HFFc6 (cell line): ENCODE measurements at regions not wholly inside any gene's neighbourhood (a gene's known extent, or its start where the extent isn't known, plus 50 kb on each side); places are given as distances from the start of the nearest gene placed in this dataset.

Experiments
- DNase-seq: peaks from one replicate; pipeline ENCODE4 v3.0.0-alpha.2; 2018
- H3K27ac Mint-ChIP-seq: 2 replicates; pipeline ENCODE4 v1.8.0; 2020; ENCODE audit warnings: mild to moderate bottlenecking, mixed read lengths
- H3K27me3 Mint-ChIP-seq: 2 replicates; pipeline ENCODE4 v1.8.0; 2021; ENCODE audit warnings: mild to moderate bottlenecking, moderate library complexity, mixed read lengths; ENCODE audit not compliant: insufficient read depth
- H3K36me3 Mint-ChIP-seq: 2 replicates; pipeline ENCODE4 v1.8.0; 2021; ENCODE audit warnings: low read depth, mixed read lengths
- H3K4me1 Mint-ChIP-seq: 2 replicates; pipeline ENCODE4 v1.8.0; 2020; ENCODE audit warnings: low read depth, mixed read lengths
- H3K4me3 Mint-ChIP-seq: 2 replicates; pipeline ENCODE4 v1.8.0; 2020; ENCODE audit warnings: mild to moderate bottlenecking, moderate library complexity, mixed read lengths
- H3K9me3 Mint-ChIP-seq: 2 replicates; pipeline ENCODE4 v1.8.0; 2020; ENCODE audit warnings: mild to moderate bottlenecking, mixed read lengths
- CTCF ChIP-seq: fragments of 200-600 bp; sonication (generic); IDR thresholded peaks from 2 replicates; pipeline ENCODE4 v1.5.0; 2021; ENCODE audit warnings: antibody characterized with exemption, mild to moderate bottlenecking

DNA sequence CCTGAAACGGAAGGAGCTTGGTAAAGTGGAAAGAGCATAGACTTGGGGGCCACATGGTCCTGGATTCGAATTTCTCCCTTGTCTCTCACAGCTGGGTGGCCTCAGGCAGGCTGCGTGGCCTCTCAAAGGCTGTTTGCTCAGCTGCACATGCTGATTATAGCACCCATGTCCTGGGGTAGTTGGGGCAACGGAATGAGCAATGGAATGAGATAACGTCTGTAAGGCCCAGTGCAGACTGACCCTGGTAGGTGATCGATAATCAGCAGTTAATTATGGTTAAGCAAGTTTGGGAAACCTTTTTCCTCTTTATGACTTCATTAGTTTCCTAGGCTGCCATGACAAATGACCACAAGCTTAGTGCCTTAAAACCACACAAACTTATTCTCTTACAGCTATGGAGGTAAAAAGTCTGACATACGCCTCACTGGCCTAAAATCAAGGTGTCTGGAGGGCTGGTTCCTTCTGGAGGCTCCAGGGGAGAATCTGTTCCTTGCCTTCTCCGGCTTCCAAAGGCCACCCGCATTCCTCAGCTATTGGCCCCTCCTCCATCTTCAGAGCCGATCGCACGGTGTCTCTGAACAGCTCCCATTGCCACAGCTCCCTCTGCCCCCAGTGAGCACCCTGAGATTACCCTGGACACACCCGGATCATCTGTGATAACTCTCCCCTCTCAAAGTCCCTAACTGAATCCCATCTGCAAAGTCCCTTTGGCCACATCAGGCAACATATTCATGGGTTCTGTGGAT is 294.9 kb upstream of the FOXF1 start:
- TF ChIP-seq CTCF = no peak
- H3K27ac Mint-ChIP-seq = no peak overlapping the region

GRCh38 chr16:86215979-86216585 is 294.2 kb upstream of the FOXF1 start:
- no peak for DNase-seq
- no peaks in the 10 kb centered on the region; the same call in 1 of the 2 replicates for H3K9me3 Mint-ChIP-seq
- peaks cover 15% of the 10 kb centered on the region for H3K4me1 Mint-ChIP-seq
- no peak for TF ChIP-seq CTCF
- H3K27me3 Mint-ChIP-seq = peaks cover 11% of the 10 kb centered on the region
- no peak overlapping the region for H3K4me3 Mint-ChIP-seq
- H3K27ac Mint-ChIP-seq = no peak overlapping the region
- peaks cover 5% of the 10 kb centered on the region; the same call in 1 of the 2 replicates for H3K36me3 Mint-ChIP-seq

More for the DNA sequence above, 294.9 kb upstream of the FOXF1 start:
- H3K4me1 Mint-ChIP-seq = peaks cover 15% of the 10 kb centered on the region
- H3K4me3 Mint-ChIP-seq = no peak overlapping the region
- no peaks in the 10 kb centered on the region; the same call in 1 of the 2 replicates for H3K9me3 Mint-ChIP-seq
- H3K27me3 Mint-ChIP-seq = peaks cover 12% of the 10 kb centered on the region
- no peaks in the 10 kb centered on the region for H3K36me3 Mint-ChIP-seq
- no peak for DNase-seq

GRCh38 chr16:86216591-86216990 is 293.7 kb upstream of the FOXF1 start:
- Mint-ChIP-seq H3K27me3 (peaks cover 11% of the 10 kb centered on the region), H3K27ac (no peak overlapping the region), H3K4me1 (peaks cover 15% of the 10 kb centered on the region), H3K9me3 (no peaks in the 10 kb centered on the region; the same call in 1 of the 2 replicates), H3K4me3 (no peak overlapping the region), H3K36me3 (peaks cover 5% of the 10 kb centered on the region; the same call in 1 of the 2 replicates)
- no peak for DNase-seq
- TF ChIP-seq CTCF = no peak

GRCh38 chr16:86217001-86217890 is 293.1 kb upstream of the FOXF1 start:
- TF ChIP-seq CTCF = no peak
- Mint-ChIP-seq H3K4me1 (peaks cover 15% of the 10 kb centered on the region), H3K27me3 (peaks cover 11% of the 10 kb centered on the region), H3K4me3 (no peak overlapping the region), H3K36me3 (peaks cover 5% of the 10 kb centered on the region; the same call in 1 of the 2 replicates), H3K9me3 (no peaks in the 10 kb centered on the region; the same call in 1 of the 2 replicates), H3K27ac (no peak overlapping the region)
- DNase-seq = no peak

- Mint-ChIP-seq H3K36me3 (peaks cover 5% of the 10 kb centered on the region; the same call in 1 of the 2 replicates), H3K9me3 (no peaks in the 10 kb centered on the region; the same call in 1 of the 2 replicates), H3K27me3 (peaks cover 11% of the 10 kb centered on the region), H3K4me3 (no peak overlapping the region), H3K4me1 (peaks cover 15% of the 10 kb centered on the region), H3K27ac (no peak overlapping the region)
- DNase-seq = no peak
- no peak for TF ChIP-seq CTCF
Measured at GRCh38 chr16:86217891-86218270, 292.4 kb upstream of the FOXF1 start.
